ENCODE measurements at regions not wholly inside any gene's neighbourhood (a gene's known extent, or its start where the extent isn't known, plus 50 kb on each side); places are given as distances from the start of the nearest gene placed in this dataset.

DNA sequence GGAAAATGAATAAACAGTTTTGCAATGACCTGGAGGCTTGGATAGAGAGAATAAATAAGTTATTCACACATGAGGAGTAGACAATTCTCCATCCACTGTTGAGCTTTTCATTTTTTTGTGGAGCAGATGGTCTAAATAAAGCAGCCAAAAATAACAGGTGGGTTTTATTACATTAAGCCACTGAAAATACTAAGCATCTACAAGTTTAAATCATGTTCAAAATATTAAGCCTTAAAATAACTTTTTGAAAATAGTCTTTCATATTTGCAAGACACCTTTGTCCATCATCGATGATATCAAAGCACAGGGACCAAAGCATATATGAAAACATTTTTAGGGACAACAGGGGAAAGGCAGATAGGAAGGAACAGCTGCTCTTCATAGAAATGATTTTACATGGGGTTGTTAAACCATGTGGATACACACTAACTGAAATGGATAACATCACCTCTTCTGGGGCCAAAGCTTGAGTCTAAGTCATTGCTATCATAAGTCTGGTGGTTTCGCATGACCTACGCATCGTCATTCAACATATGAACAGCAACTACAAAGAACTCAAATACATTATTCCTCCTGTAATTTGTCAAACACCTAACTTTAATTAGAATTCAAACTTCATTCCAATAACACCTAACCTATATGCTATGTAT is 197.6 kb upstream of the CHST9 start:
- TF ChIP-seq ZNF274 (IDR thresholded peaks at IDR 0.05; ENCODE audit: low read depth, low read length): no peak
- TF ChIP-seq YY1 (IDR thresholded peaks at IDR 0.05; ENCODE audit: insufficient read depth, insufficient read length): no peak
